Ishikawa (cell line): ENCODE measurements at regions not wholly inside any gene's neighbourhood (a gene's known extent, or its start where the extent isn't known, plus 50 kb on each side); places are given as distances from the start of the nearest gene placed in this dataset.

ENCODE experiments used
- CEBPB ChIP-seq: IDR thresholded peaks from 2 replicates; pipeline ENCODE4 v1.6.1; 2012
- CREB1 ChIP-seq: IDR thresholded peaks from 2 replicates; pipeline ENCODE4 v1.6.1; 2012; ENCODE audit warnings: low read depth
- EGR1 ChIP-seq: IDR thresholded peaks from 2 replicates; pipeline ENCODE4 v1.6.1; 2012
- EP300 ChIP-seq: IDR thresholded peaks from 2 replicates; pipeline ENCODE4 v1.6.1; 2012; ENCODE audit warnings: borderline replicate concordance
- FOXM1 ChIP-seq: IDR thresholded peaks from 2 replicates; pipeline ENCODE4 v1.6.1; 2012; ENCODE audit warnings: low read depth, borderline replicate concordance
- MAX ChIP-seq: IDR thresholded peaks from 2 replicates; pipeline ENCODE4 v1.6.1; 2012
- NFIC ChIP-seq: IDR thresholded peaks from 2 replicates; pipeline ENCODE4 v1.6.1; 2012
- RAD21 ChIP-seq: IDR thresholded peaks from 2 replicates; pipeline ENCODE4 v1.6.1; 2012; ENCODE audit warnings: low read depth
- REST ChIP-seq: IDR thresholded peaks from 2 replicates; pipeline ENCODE4 v1.6.1; 2012; ENCODE audit warnings: low read depth, mild to moderate bottlenecking
- TAF1 ChIP-seq: IDR thresholded peaks from 2 replicates; pipeline ENCODE4 v1.6.1; 2012; ENCODE audit warnings: low read depth, mild to moderate bottlenecking
- TCF12 ChIP-seq: IDR thresholded peaks from 2 replicates; pipeline ENCODE4 v1.6.1; 2012; ENCODE audit warnings: low read depth
- TEAD4 ChIP-seq: IDR thresholded peaks from 2 replicates; pipeline ENCODE4 v1.6.1; 2012
- USF1 ChIP-seq: IDR thresholded peaks from 2 replicates; pipeline ENCODE4 v1.6.1; 2012
- YY1 ChIP-seq: IDR thresholded peaks from 2 replicates; pipeline ENCODE4 v1.6.1; 2012; ENCODE audit warnings: low read depth
- ZBTB7A ChIP-seq: IDR thresholded peaks from 2 replicates; pipeline ENCODE4 v1.6.1; 2012; ENCODE audit warnings: low read depth

- TF ChIP-seq MAX (no peak), CEBPB (no peak), NFIC (no peak), FOXM1 (no peak), CREB1 (no peak), TCF12 (no peak), TAF1 (no peak), YY1 (no peak), REST (no peak), USF1 (no peak), TEAD4 (no peak), EGR1 (no peak), RAD21 (no peak), ZBTB7A (no peak), EP300 (no peak)
These were observed 287.8 kb upstream of the MVB12B start for GRCh38 chr9:126038790-126039189.

- TF ChIP-seq YY1 = no peak
- TF ChIP-seq FOXM1 = no peak
- no peak for TF ChIP-seq CEBPB
- no peak for TF ChIP-seq USF1
- no peak for TF ChIP-seq EGR1
- no peak for TF ChIP-seq CREB1
- TF ChIP-seq TCF12 = no peak
- no peak for TF ChIP-seq MAX
- TF ChIP-seq TAF1 = no peak
- TF ChIP-seq ZBTB7A = no peak
- no peak for TF ChIP-seq RAD21
- no peak for TF ChIP-seq NFIC
- no peak for TF ChIP-seq TEAD4
- TF ChIP-seq REST = no peak
- TF ChIP-seq EP300 = no peak
These were observed 282.9 kb upstream of the MVB12B start for GRCh38 chr9:126043681-126044080.

DNA sequence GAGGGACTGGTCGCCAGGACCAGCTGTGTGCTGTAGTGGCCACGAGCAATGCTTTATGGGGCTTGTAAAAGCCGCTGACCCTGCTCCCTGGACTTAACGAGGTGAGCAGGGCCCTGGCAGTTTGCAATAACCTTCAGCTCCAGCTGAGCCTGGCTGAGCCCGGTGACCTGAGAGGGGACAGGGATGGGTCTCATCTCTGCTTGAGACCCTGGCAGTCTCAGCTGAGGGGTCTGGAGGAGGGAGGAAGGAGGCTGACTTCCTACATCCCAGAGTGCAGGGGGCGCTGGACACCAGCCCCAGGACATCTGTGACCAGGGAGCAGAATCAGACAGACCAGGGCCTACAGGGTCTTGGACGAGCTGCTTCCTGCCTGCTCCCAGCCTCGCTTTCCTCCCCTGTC lies 277.5 kb upstream of the MVB12B start:
- TF ChIP-seq REST = no peak
- no peak for TF ChIP-seq MAX
- TF ChIP-seq YY1 = no peak
- no peak for TF ChIP-seq EP300
- no peak for TF ChIP-seq TAF1
- TF ChIP-seq RAD21 = no peak
- no peak for TF ChIP-seq TCF12
- TF ChIP-seq ZBTB7A = no peak
- no peak for TF ChIP-seq FOXM1
- no peak for TF ChIP-seq TEAD4
- TF ChIP-seq USF1 = no peak
